ENCODE measurements at regions not wholly inside any gene's neighbourhood (a gene's known extent, or its start where the extent isn't known, plus 50 kb on each side); places are given as distances from the start of the nearest gene placed in this dataset.

DNA sequence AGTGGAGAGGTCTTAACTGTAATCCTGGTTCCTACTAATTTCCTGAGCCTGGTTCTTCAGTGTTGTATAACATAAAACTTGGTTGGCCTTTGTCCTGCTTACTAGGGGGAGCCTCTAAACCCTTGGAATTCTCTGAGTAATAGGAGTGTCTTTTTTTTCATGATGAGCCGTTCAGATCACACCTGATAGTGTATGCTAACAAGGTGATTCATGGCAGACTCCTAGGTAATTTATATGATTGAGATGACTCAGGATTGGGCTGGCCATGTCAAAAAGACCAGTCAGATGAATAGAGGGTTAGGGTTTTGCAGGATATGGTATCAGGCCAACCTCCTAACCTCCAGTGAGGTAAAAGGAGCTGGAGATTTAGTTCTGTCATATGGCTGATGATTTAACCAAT, 135.8 kb upstream of the KLF12 start:
- H3K4me2 ChIP-seq (ENCODE audit: low read depth, low read length) = no peak overlapping the region
- intact Hi-C loops (cut with micrococcal nuclease; ENCODE audit: unreplicated experiment) (no loop called here), in situ Hi-C loops (cut with HindIII; ENCODE audit: extremely low pct_ligation_motif_present, low pct_unique_long_range_greater_than_20kb) (no loop called here)
- TF ChIP-seq ZNF263 (CRISPR knock-in tag; IDR thresholded peaks at IDR 0.05) (no peak), CREM (IDR thresholded peaks at IDR 0.05) (no peak), CREM (CRISPR knock-in tag; IDR thresholded peaks at IDR 0.05) (no peak), TRIM24 (CRISPR knock-in tag; IDR thresholded peaks at IDR 0.05) (no peak), RORA (CRISPR knock-in tag; IDR thresholded peaks at IDR 0.05) (no peak), MEF2D (CRISPR knock-in tag; IDR thresholded peaks at IDR 0.05) (no peak), NFKBIZ (CRISPR knock-in tag; IDR thresholded peaks at IDR 0.05) (no peak), PCBP1 (IDR thresholded peaks at IDR 0.05; ENCODE audit: borderline replicate concordance, low read depth, low read length) (no peak), SIX1 (CRISPR knock-in tag; IDR thresholded peaks at IDR 0.05; ENCODE audit: borderline replicate concordance) (no peak), ZNF12 (CRISPR knock-in tag; IDR thresholded peaks at IDR 0.05) (no peak), KLF12 (CRISPR knock-in tag; IDR thresholded peaks at IDR 0.05; ENCODE audit: borderline replicate concordance) (no peak), ZNF703 (CRISPR knock-in tag; IDR thresholded peaks at IDR 0.05; ENCODE audit: borderline replicate concordance) (no peak), ZBTB21 (CRISPR knock-in tag; IDR thresholded peaks at IDR 0.05) (no peak)
- TF ChIP-seq, protein P1, sequence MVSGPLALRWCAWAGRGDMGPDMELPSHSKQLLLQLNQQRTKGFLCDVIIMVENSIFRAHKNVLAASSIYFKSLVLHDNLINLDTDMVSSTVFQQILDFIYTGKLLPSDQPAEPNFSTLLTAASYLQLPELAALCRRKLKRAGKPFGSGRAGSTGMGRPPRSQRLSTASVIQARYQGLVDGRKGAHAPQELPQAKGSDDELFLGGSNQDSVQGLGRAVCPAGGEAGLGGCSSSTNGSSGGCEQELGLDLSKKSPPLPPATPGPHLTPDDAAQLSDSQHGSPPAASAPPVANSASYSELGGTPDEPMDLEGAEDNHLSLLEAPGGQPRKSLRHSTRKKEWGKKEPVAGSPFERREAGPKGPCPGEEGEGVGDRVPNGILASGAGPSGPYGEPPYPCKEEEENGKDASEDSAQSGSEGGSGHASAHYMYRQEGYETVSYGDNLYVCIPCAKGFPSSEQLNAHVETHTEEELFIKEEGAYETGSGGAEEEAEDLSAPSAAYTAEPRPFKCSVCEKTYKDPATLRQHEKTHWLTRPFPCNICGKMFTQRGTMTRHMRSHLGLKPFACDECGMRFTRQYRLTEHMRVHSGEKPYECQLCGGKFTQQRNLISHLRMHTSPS (CRISPR knock-in tag; IDR thresholded peaks at IDR 0.05; ENCODE audit: low read depth) = no peak
- TF ChIP-seq, protein P2, sequence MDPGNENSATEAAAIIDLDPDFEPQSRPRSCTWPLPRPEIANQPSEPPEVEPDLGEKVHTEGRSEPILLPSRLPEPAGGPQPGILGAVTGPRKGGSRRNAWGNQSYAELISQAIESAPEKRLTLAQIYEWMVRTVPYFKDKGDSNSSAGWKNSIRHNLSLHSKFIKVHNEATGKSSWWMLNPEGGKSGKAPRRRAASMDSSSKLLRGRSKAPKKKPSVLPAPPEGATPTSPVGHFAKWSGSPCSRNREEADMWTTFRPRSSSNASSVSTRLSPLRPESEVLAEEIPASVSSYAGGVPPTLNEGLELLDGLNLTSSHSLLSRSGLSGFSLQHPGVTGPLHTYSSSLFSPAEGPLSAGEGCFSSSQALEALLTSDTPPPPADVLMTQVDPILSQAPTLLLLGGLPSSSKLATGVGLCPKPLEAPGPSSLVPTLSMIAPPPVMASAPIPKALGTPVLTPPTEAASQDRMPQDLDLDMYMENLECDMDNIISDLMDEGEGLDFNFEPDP (CRISPR knock-in tag; conservative IDR thresholded peaks at IDR 0.05) = no peak
- TF ChIP-seq, protein P3, sequence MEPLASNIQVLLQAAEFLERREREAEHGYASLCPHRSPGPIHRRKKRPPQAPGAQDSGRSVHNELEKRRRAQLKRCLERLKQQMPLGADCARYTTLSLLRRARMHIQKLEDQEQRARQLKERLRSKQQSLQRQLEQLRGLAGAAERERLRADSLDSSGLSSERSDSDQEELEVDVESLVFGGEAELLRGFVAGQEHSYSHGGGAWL (CRISPR knock-in tag; IDR thresholded peaks at IDR 0.05) = no peak
- TF ChIP-seq, protein P4, sequence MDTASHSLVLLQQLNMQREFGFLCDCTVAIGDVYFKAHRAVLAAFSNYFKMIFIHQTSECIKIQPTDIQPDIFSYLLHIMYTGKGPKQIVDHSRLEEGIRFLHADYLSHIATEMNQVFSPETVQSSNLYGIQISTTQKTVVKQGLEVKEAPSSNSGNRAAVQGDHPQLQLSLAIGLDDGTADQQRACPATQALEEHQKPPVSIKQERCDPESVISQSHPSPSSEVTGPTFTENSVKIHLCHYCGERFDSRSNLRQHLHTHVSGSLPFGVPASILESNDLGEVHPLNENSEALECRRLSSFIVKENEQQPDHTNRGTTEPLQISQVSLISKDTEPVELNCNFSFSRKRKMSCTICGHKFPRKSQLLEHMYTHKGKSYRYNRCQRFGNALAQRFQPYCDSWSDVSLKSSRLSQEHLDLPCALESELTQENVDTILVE (CRISPR knock-in tag; IDR thresholded peaks at IDR 0.05) = no peak
- TF ChIP-seq, protein P5, sequence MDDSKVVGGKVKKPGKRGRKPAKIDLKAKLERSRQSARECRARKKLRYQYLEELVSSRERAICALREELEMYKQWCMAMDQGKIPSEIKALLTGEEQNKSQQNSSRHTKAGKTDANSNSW (CRISPR knock-in tag; IDR thresholded peaks at IDR 0.05; ENCODE audit: borderline replicate concordance) = no peak
- CTCF ChIA-PET (ENCODE audit: low intra/inter-chr PET ratio, low total read pairs) = no interaction called here
- ATAC-seq (no peak), DNase-seq (ENCODE audit: low spot score) (no peak), FAIRE-seq (no peak)
- no peaks in the 10 kb centered on the region for H3K36me3 ChIP-seq (replicated peaks in 1 of 2; ENCODE audit: control insufficient read depth in 1 of 2, insufficient read depth in 2 of 2, low read length in 2 of 2)
- POLR2A ChIA-PET = no interaction called here
- no peak overlapping the region for H3K4me3 ChIP-seq (replicated peaks in 1 of 3; ENCODE audit: insufficient read depth in 1 of 3, low read depth in 2 of 3, low read length in 3 of 3)
- BruUV-seq (replicated peaks) = no TSS peak
- H3K9ac ChIP-seq (ENCODE audit: insufficient read depth, low read depth, low read length) = no peak overlapping the region
- H2AFZ ChIP-seq (ENCODE audit: low read length) = no peak overlapping the region
- no peaks in the 10 kb centered on the region for H3K27me3 ChIP-seq (ENCODE audit: control insufficient read depth in 1 of 2, insufficient read depth in 2 of 2, low read length in 2 of 2)
- peaks cover 6% of the 10 kb centered on the region; the same call in 1 of the 2 replicates for H3K9me3 ChIP-seq (ENCODE audit: low read length)
- H4K20me1 ChIP-seq (ENCODE audit: insufficient read depth, low read length) = no peaks in the 10 kb centered on the region
- H3K27ac ChIP-seq (ENCODE audit: extremely low read length, insufficient read depth, low read length) = no peak overlapping the region
- no peaks in the 10 kb centered on the region for H3K79me2 ChIP-seq (ENCODE audit: insufficient read depth, low read length)
- 0% methylated on average over 1 of the region's 1 CpG for WGBS (ENCODE audit: low lambda C conversion rate)
- H3K4me1 ChIP-seq (ENCODE audit: insufficient read depth, low read length) = peaks cover 2% of the 10 kb centered on the region; the same call in 1 of the 2 replicates
